HUES6 (cell line): ENCODE measurements at regions not wholly inside any gene's neighbourhood (a gene's known extent, or its start where the extent isn't known, plus 50 kb on each side); places are given as distances from the start of the nearest gene placed in this dataset.

Source experiments
- H3K27ac ChIP-seq: 2 replicates; pipeline ENCODE4 v1.7.0; 2013; ENCODE audit warnings: low read depth, mild to moderate bottlenecking, low read length, inconsistent platforms
- H3K27me3 ChIP-seq: 2 replicates; pipeline ENCODE4 v1.6.1; 2013; ENCODE audit warnings: low read length; ENCODE audit not compliant: control insufficient read depth, insufficient read depth
- H3K36me3 ChIP-seq: 2 replicates; pipeline ENCODE4 v1.6.1; 2013; ENCODE audit warnings: low read length; ENCODE audit not compliant: control insufficient read depth, insufficient read depth
- H3K4me1 ChIP-seq: 2 replicates; pipeline ENCODE4 v1.6.1; 2013; ENCODE audit warnings: low read length; ENCODE audit not compliant: control insufficient read depth, insufficient read depth
- H3K4me3 ChIP-seq: 2 replicates; pipeline ENCODE4 v1.5.1; 2013; ENCODE audit warnings: low read depth, low read length
- H3K9ac ChIP-seq: one replicate; pipeline ENCODE4 v1.6.1; 2013; ENCODE audit warnings: mild to moderate bottlenecking, low read length
- H3K9me3 ChIP-seq: 2 replicates; pipeline ENCODE4 v1.6.1; 2013; ENCODE audit warnings: low read depth, low read length; ENCODE audit not compliant: control insufficient read depth, insufficient read depth

DNA sequence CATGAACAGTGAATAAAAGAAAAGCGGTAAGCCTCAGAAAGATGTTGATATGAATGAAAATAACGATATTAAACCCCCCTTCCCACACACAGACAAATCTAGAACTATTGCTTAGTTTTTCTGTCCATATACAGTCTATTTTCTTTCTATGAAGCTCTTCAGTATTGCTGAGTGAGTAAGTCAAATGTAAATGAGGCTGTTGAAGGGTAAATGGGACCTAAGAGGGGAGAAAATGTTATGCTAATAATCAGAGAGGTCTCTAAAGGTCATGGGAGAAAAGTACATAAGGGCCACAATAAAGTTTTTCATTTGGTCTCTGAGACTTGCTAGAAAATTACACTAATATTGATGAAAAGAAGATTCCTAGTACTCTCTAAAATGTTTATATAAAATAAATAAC is 56.2 kb downstream of the PABPC4L start:
- Histone ChIP-seq H3K27me3 (no peaks in the 10 kb centered on the region), H3K9me3 (peaks cover 3% of the 10 kb centered on the region; the same call in 1 of the 2 replicates), H3K9ac (no peak overlapping the region), H3K36me3 (no peaks in the 10 kb centered on the region), H3K4me3 (no peak overlapping the region), H3K27ac (no peak overlapping the region), H3K4me1 (peaks cover 31% of the 10 kb centered on the region)

DNA sequence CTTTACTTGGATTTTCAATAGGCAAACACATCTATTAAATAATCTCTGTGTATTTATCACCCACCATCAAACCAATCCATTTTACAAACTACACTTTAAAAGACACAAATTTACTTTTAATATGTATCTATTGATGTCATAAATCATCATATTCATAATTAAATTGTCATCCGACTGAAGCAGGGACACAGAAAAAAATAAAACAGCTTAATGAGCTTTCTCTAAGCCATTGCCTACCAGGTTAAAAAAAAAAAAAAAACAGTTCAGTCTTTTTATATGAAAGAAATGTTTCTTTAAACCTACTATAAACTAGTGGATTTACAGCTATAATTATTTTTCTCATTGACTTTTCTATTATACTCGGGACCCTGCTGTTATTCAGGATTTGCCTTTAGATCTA is 57.3 kb downstream of the PABPC4L start:
- no peaks in the 10 kb centered on the region for H3K27me3 ChIP-seq
- no peak overlapping the region for H3K9ac ChIP-seq
- no peaks in the 10 kb centered on the region for H3K36me3 ChIP-seq
- H3K4me1 ChIP-seq = peaks cover 26% of the 10 kb centered on the region
- no peak overlapping the region for H3K27ac ChIP-seq
- no peak overlapping the region for H3K4me3 ChIP-seq
- peaks cover 3% of the 10 kb centered on the region; the same call in 1 of the 2 replicates for H3K9me3 ChIP-seq

DNA sequence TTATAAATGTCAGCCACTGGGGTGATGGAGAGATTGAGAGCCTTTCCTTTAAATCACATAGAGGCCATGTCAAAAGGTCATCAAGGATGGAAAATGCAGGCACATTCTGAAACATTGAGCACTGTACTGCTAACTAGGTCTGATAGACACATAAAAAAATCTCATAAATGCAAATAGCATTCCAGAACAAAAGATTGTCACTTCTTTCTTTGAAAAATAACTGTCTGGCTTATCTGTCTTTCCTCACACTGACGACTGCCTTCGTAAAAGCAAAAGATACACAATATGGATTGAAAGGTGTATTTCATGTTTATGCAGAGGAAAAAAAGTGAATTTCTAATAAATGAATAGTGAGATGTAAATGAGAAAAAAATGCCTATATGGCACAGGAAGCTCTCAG is 59.9 kb downstream of the PABPC4L start:
- Histone ChIP-seq H3K9me3 (peaks cover 3% of the 10 kb centered on the region; the same call in 1 of the 2 replicates), H3K27me3 (no peaks in the 10 kb centered on the region), H3K27ac (no peak overlapping the region), H3K9ac (no peak overlapping the region), H3K36me3 (no peaks in the 10 kb centered on the region), H3K4me3 (no peak overlapping the region), H3K4me1 (peaks cover 11% of the 10 kb centered on the region)

- no peaks in the 10 kb centered on the region for H3K36me3 ChIP-seq
- no peaks in the 10 kb centered on the region for H3K27me3 ChIP-seq
- H3K4me3 ChIP-seq = no peak overlapping the region
- no peak overlapping the region for H3K27ac ChIP-seq
- no peaks in the 10 kb centered on the region for H3K4me1 ChIP-seq
- no peak overlapping the region for H3K9ac ChIP-seq
- H3K9me3 ChIP-seq = no peaks in the 10 kb centered on the region
Measured at GRCh38 chr4:134139188-134139587, 62.4 kb downstream of the PABPC4L start.

GRCh38 chr4:134132086-134132783 is 69.4 kb downstream of the PABPC4L start:
- H3K27me3 ChIP-seq = no peaks in the 10 kb centered on the region
- no peak overlapping the region for H3K9ac ChIP-seq
- no peak overlapping the region for H3K4me3 ChIP-seq
- H3K27ac ChIP-seq = no peak overlapping the region
- no peaks in the 10 kb centered on the region for H3K4me1 ChIP-seq
- no peaks in the 10 kb centered on the region for H3K36me3 ChIP-seq
- no peaks in the 10 kb centered on the region; the same call in 1 of the 2 replicates for H3K9me3 ChIP-seq

DNA sequence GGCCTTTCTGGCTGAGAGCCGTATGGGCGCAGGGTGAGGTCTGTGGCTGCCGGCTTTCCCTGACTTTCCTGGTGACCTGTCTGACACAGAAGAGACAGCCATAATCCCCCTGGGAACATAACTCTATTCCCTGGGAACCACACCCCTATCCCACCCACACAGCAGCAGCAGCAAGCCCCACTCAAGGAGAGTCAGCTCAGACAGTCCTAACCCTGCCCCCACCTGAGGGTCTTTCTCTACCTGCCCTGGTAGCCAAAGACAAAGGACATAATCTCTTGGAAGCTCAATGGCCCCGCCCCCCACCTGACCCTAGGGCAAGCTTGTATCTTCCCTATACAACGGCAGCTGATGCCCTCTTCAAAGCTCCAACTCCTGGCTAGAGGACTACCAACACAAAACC is 74.6 kb downstream of the PABPC4L start:
- Histone ChIP-seq H3K27me3 (no peaks in the 10 kb centered on the region), H3K9ac (no peak overlapping the region), H3K27ac (no peak overlapping the region), H3K4me3 (no peak overlapping the region), H3K9me3 (no peaks in the 10 kb centered on the region; the same call in 1 of the 2 replicates), H3K4me1 (peaks cover 4% of the 10 kb centered on the region; the same call in 1 of the 2 replicates), H3K36me3 (no peaks in the 10 kb centered on the region)

- no peak overlapping the region for H3K4me3 ChIP-seq
- H3K9me3 ChIP-seq = no peaks in the 10 kb centered on the region; the same call in 1 of the 2 replicates
- no peaks in the 10 kb centered on the region for H3K27me3 ChIP-seq
- H3K36me3 ChIP-seq = no peaks in the 10 kb centered on the region
- no peak overlapping the region for H3K9ac ChIP-seq
- H3K4me1 ChIP-seq = peaks cover 4% of the 10 kb centered on the region; the same call in 1 of the 2 replicates
- H3K27ac ChIP-seq = no peak overlapping the region
Measured at GRCh38 chr4:134126000-134126560, 75.5 kb downstream of the PABPC4L start.

DNA sequence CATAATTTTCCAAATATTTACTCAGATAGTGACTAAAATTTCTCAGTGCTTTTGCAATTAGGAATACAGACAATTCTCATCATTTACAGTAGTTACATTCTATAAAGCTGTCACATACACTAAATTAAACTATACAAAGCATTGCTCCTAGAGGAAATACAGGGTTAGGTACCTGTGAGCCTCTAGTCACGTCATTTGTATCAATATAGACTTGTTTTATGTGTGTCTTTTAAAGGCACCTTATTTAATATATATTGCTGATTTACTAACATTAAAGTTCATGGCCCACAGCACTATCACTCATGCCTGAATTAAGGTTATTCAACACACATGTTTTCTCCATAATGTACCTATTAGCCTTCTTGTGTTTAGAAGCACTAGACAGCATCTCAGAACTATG is 78.7 kb downstream of the PABPC4L start:
- H3K36me3 ChIP-seq = no peaks in the 10 kb centered on the region
- peaks cover 4% of the 10 kb centered on the region; the same call in 1 of the 2 replicates for H3K4me1 ChIP-seq
- no peak overlapping the region for H3K27ac ChIP-seq
- H3K4me3 ChIP-seq = no peak overlapping the region
- no peak overlapping the region for H3K9ac ChIP-seq
- H3K9me3 ChIP-seq = no peaks in the 10 kb centered on the region
- H3K27me3 ChIP-seq = no peaks in the 10 kb centered on the region

GRCh38 chr4:134117392-134118183 is 84.0 kb downstream of the PABPC4L start:
- H3K4me3 ChIP-seq = no peak overlapping the region
- H3K36me3 ChIP-seq = no peaks in the 10 kb centered on the region
- H3K9me3 ChIP-seq = no peaks in the 10 kb centered on the region
- H3K27me3 ChIP-seq = no peaks in the 10 kb centered on the region
- no peak overlapping the region for H3K27ac ChIP-seq
- H3K9ac ChIP-seq = no peak overlapping the region
- H3K4me1 ChIP-seq = no peaks in the 10 kb centered on the region

- Histone ChIP-seq H3K9ac (no peak overlapping the region), H3K27ac (no peak overlapping the region), H3K4me3 (no peak overlapping the region), H3K36me3 (no peaks in the 10 kb centered on the region), H3K9me3 (no peaks in the 10 kb centered on the region), H3K27me3 (no peaks in the 10 kb centered on the region), H3K4me1 (peaks cover 5% of the 10 kb centered on the region; the same call in 1 of the 2 replicates)
Measured at GRCh38 chr4:134089885-134090284, 111.7 kb downstream of the PABPC4L start.

DNA sequence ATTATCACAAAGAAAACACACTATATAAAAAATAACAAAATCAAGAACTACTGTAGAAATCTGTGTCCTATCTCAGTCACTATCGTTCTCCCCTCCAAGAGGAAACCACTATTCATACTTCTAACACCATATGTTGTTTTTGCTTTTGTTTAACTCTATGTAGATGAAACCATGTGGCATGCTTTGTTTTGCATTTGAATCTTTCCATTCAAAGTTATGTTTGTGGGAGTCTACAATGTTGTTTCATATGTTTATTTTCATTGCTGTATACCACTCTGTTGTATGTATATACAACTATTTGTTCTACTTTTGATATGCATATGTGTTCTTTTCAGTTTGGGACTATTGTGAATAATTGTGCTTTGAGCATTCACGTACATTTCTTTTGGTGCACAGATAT is 116.1 kb downstream of the PABPC4L start:
- H3K27ac ChIP-seq = no peak overlapping the region
- no peaks in the 10 kb centered on the region for H3K9me3 ChIP-seq
- no peak overlapping the region for H3K9ac ChIP-seq
- H3K4me1 ChIP-seq = peaks cover 10% of the 10 kb centered on the region
- H3K4me3 ChIP-seq = no peak overlapping the region
- H3K36me3 ChIP-seq = no peaks in the 10 kb centered on the region
- no peaks in the 10 kb centered on the region for H3K27me3 ChIP-seq
